HepG2 (cell line): ENCODE measurements at regions not wholly inside any gene's neighbourhood (a gene's known extent, or its start where the extent isn't known, plus 50 kb on each side); places are given as distances from the start of the nearest gene placed in this dataset.

Source experiments
- ATAC-seq: fragments of 200-7000 bp; cut with Tn5 transposase; 3 replicates; pipeline ENCODE4 v1.9.1; 2020; ENCODE audit warnings: mild to moderate bottlenecking, moderate library complexity
- BruUV-seq: library from RNA; stranded (reverse); fragments of 400-500 nt; replicated peaks from 2 replicates; lab custom pipeline; 2021; lab: Mats Ljungman, UMichigan
- CTCF ChIA-PET: fragments of 300-600 bp; formaldehyde crosslinking; extraction: SDS; loops from one replicate; lab custom pipeline; 2021; ENCODE audit warnings: low total read pairs, inconsistent platforms, low intra/inter-chr PET ratio; lab: Yijun Ruan, JAX
- POLR2A ChIA-PET: fragments of 350-600 bp; sonication (Branson Sonifier 250); formaldehyde crosslinking; loops from one replicate; lab custom pipeline; 2020; ENCODE audit warnings: antibody characterized with exemption, inconsistent platforms; lab: Yijun Ruan, JAX
- DNase-seq: peaks from one replicate; pipeline ENCODE4 v3.0.0-alpha.2; 2015; ENCODE audit warnings: low spot score
- FAIRE-seq: peaks from 3 replicates; lab custom pipeline; 2011; peaks lifted over from hg19 to GRCh38; lab: Jason Lieb, UNC
- H2AFZ ChIP-seq: one replicate; pipeline ENCODE4 v1.6.1; 2011; ENCODE audit warnings: low read length, inconsistent platforms
- H3K27ac ChIP-seq: fragments of 300-600 bp; 3 replicates; pipeline ENCODE4 v1.8.0; 2011; ENCODE audit warnings: mixed run types, mild to moderate bottlenecking, mixed read lengths, low read length, inconsistent platforms; ENCODE audit not compliant: insufficient read depth; ENCODE audit errors: extremely low read length
- H3K27me3 ChIP-seq, 2 experiments: fragments of 200-600 bp in 1 of 2; 2 replicates in 1 of 2; 3 replicates in 1 of 2; pipeline versions ENCODE4 v1.6.0 to v1.8.0; 2011; ENCODE audit warnings: low read length in 2 of 2, mild to moderate bottlenecking in 2 of 2, moderate library complexity in 2 of 2, inconsistent platforms in 1 of 2; ENCODE audit not compliant: insufficient read depth in 2 of 2, control insufficient read depth in 1 of 2
- H3K36me3 ChIP-seq, 2 experiments: fragments of 200-600 bp in 1 of 2; replicated peaks in 1 of 2; 2 replicates in 1 of 2; 3 replicates in 1 of 2; pipeline versions ENCODE4 v1.5.1 to v1.8.0; 2011; ENCODE audit warnings: low read length in 2 of 2, inconsistent platforms in 1 of 2; ENCODE audit not compliant: insufficient read depth in 2 of 2, control insufficient read depth in 1 of 2
- H3K4me1 ChIP-seq: 2 replicates; pipeline ENCODE4 v1.5.1; 2012; ENCODE audit warnings: low read length, inconsistent platforms; ENCODE audit not compliant: insufficient read depth
- H3K4me2 ChIP-seq: 2 replicates; pipeline ENCODE4 v1.6.0; 2011; ENCODE audit warnings: low read depth, low read length, inconsistent platforms
- H3K4me3 ChIP-seq, 3 experiments: fragments of 200-600 bp in 1 of 3; sonication (generic), shearing (Covaris generic) in 1 of 3; replicated peaks in 1 of 3; 2 replicates each; pipeline ENCODE4 v1.5.1; 2011 to 2016; ENCODE audit warnings: low read length in 3 of 3, inconsistent platforms in 2 of 3, low read depth in 2 of 3, mild to moderate bottlenecking in 2 of 3, control low read depth in 1 of 3, mixed read lengths in 1 of 3; ENCODE audit not compliant: insufficient read depth in 1 of 3
- H3K79me2 ChIP-seq: one replicate; pipeline ENCODE4 v1.6.1; 2011; ENCODE audit warnings: low read length, inconsistent platforms; ENCODE audit not compliant: insufficient read depth
- H3K9ac ChIP-seq: 2 replicates; pipeline ENCODE4 v1.6.0; 2011; ENCODE audit warnings: mild to moderate bottlenecking, low read depth, low read length, inconsistent platforms; ENCODE audit not compliant: insufficient read depth
- H3K9me3 ChIP-seq: 2 replicates; pipeline ENCODE4 v1.5.1; 2012; ENCODE audit warnings: mild to moderate bottlenecking, low read length
- H4K20me1 ChIP-seq: 2 replicates; pipeline ENCODE4 v1.6.0; 2011; ENCODE audit warnings: inconsistent platforms, mild to moderate bottlenecking, low read length, moderate library complexity; ENCODE audit not compliant: insufficient read depth
- AGO2 ChIP-seq: fragments of 200-400 bp; formaldehyde crosslinking; optimal IDR thresholded peaks from 2 replicates; pipeline ENCODE3; 2017; ENCODE audit warnings: mild to moderate bottlenecking, low read depth, low read length, moderate library complexity
- AKAP8 ChIP-seq: sonication (generic); formaldehyde crosslinking; IDR thresholded peaks from 2 replicates; pipeline ENCODE4 v1.5.1; 2020; ENCODE audit warnings: mild to moderate bottlenecking, missing genetic modification reagents
- ARHGAP35 ChIP-seq: sonication (generic); formaldehyde crosslinking; IDR thresholded peaks from 2 replicates; pipeline ENCODE4 v1.9.0; 2022; ENCODE audit warnings: mild to moderate bottlenecking, inconsistent platforms, moderate library complexity, missing genetic modification reagents, borderline replicate concordance
- CHCHD3 ChIP-seq: sonication (generic); formaldehyde crosslinking; IDR thresholded peaks from 2 replicates; pipeline ENCODE4 v1.8.0; 2022; ENCODE audit warnings: mild to moderate bottlenecking, missing genetic modification reagents, moderate library complexity
- ISL2 ChIP-seq: sonication (generic); formaldehyde crosslinking; IDR thresholded peaks from 2 replicates; pipeline ENCODE4 v1.5.0; 2020; ENCODE audit warnings: missing genetic modification reagents
- LCORL ChIP-seq, 2 experiments: fragments of 450-650 bp in 1 of 2; sonication (generic) in 1 of 2; formaldehyde crosslinking in 1 of 2; IDR thresholded peaks; 2 replicates each; pipeline versions ENCODE4 v1.5.0 to v1.6.1; 2017 to 2020; ENCODE audit warnings: antibody characterized with exemption in 1 of 2, missing genetic modification reagents in 1 of 2
- NBN ChIP-seq: fragments of 450-650 bp; conservative IDR thresholded peaks from 2 replicates; pipeline ENCODE4 v1.6.1; 2017
- NR2F6 ChIP-seq, 2 experiments: IDR thresholded peaks; 2 replicates each; pipeline ENCODE4 v1.6.1; 2016; ENCODE audit warnings: antibody characterized with exemption in 1 of 2, mild to moderate bottlenecking in 1 of 2
- TBL1XR1 ChIP-seq: fragments of 150-350 bp; IDR thresholded peaks from 2 replicates; pipeline ENCODE4 v1.6.1; 2014; ENCODE audit warnings: borderline replicate concordance, low read length; ENCODE audit not compliant: partially characterized antibody
- TMF1 ChIP-seq: sonication (generic); formaldehyde crosslinking; IDR thresholded peaks from 2 replicates; pipeline ENCODE4 v1.8.1; 2022; ENCODE audit warnings: low read depth, missing genetic modification reagents
- ZFP82 ChIP-seq: sonication (generic); formaldehyde crosslinking; IDR thresholded peaks from 2 replicates; pipeline ENCODE4 v1.5.1; 2020; ENCODE audit warnings: mild to moderate bottlenecking, missing genetic modification reagents, borderline replicate concordance
- ZNF496 ChIP-seq: sonication (generic); formaldehyde crosslinking; IDR thresholded peaks from 2 replicates; pipeline ENCODE4 v1.8.1; 2023; ENCODE audit warnings: mild to moderate bottlenecking, moderate library complexity, missing genetic modification reagents; ENCODE audit not compliant: insufficient replicate concordance
- ZNF598 ChIP-seq: sonication (generic); formaldehyde crosslinking; IDR thresholded peaks from 2 replicates; pipeline ENCODE4 v1.5.1; 2020; ENCODE audit warnings: mild to moderate bottlenecking, missing genetic modification reagents, borderline replicate concordance
- WGBS: methylation state at CpG from one replicate; pipeline ENCODE4 v1.1.6; 2017; ENCODE audit warnings: low lambda C conversion rate; 5-methylcytosine and 5-hydroxymethylcytosine counted together
- in situ Hi-C: cut with HindIII; loops from 2 replicates; pipeline ENCODE4 v1.10.0; 2017; ENCODE audit warnings: low pct_unique_long_range_greater_than_20kb; ENCODE audit not compliant: extremely low pct_ligation_motif_present
- intact Hi-C: fragments of 100-400 bp; cut with micrococcal nuclease; formaldehyde crosslinking; loops from one replicate; pipeline ENCODE4 v1.10.0; 2022; ENCODE audit not compliant: unreplicated experiment

GRCh38 chr2:30367232-30368070, 79.6 kb upstream of the LCLAT1 start:
- H2AFZ ChIP-seq, result no peak overlapping the region
- CTCF ChIA-PET, result no interaction called here
- no peak overlapping the region for H3K27ac ChIP-seq
- ATAC-seq, result no peak
- no peaks in the 10 kb centered on the region for H3K4me1 ChIP-seq
- BruUV-seq, result no TSS peak
- no peaks in the 10 kb centered on the region for H3K36me3 ChIP-seq
- H3K4me2 ChIP-seq, result no peak overlapping the region
- no peaks in the 10 kb centered on the region for H3K79me2 ChIP-seq
- in situ Hi-C loops, result no loop called here
- POLR2A ChIA-PET, result no interaction called here
- peaks cover 1 to 32% of the 10 kb centered on the region in 2 experiments; a peak in 4 of 5 replicates for H3K27me3 ChIP-seq
- intact Hi-C loops, result no loop called here
- no peak overlapping the region for H3K9ac ChIP-seq
- no peak for DNase-seq
- TF ChIP-seq AKAP8 (CRISPR knock-in tag) (no peak), ARHGAP35 (CRISPR knock-in tag) (no peak), AGO2 (no peak), NR2F6 (IDR thresholded peaks at IDR 0.05) (no peak), NR2F6 (CRISPR knock-in tag; IDR thresholded peaks at IDR 0.05) (no peak), TBL1XR1 (no peak)
- H3K4me3 ChIP-seq, result no peak overlapping the region
- no peak for FAIRE-seq
- H3K9me3 ChIP-seq, result no peaks in the 10 kb centered on the region
- no peaks in the 10 kb centered on the region for H4K20me1 ChIP-seq
- WGBS, result 35% methylated on average over 9 of the region's 9 CpGs

- in situ Hi-C loops, result no loop called here
- CTCF ChIA-PET, result no interaction called here
Measured at GRCh38 chr2:30368258-30368657, 78.8 kb upstream of the LCLAT1 start.

More at GRCh38 chr2:30368258-30368657, 78.8 kb upstream of the LCLAT1 start:
- Histone ChIP-seq H3K4me2 (no peak overlapping the region), H3K36me3 (no peaks in the 10 kb centered on the region), H2AFZ (no peak overlapping the region), H3K9ac (no peak overlapping the region), H3K79me2 (no peaks in the 10 kb centered on the region), H3K27me3 (peaks cover 0 to 32% of the 10 kb centered on the region in 2 experiments; a peak in 3 of 5 replicates), H3K4me1 (no peaks in the 10 kb centered on the region), H3K27ac (no peak overlapping the region), H3K9me3 (no peaks in the 10 kb centered on the region), H4K20me1 (no peaks in the 10 kb centered on the region), H3K4me3 (no peak overlapping the region)
- ATAC-seq (peak; percentile 47; the same call in 2 of the 3 replicates), DNase-seq (no peak), FAIRE-seq (no peak)
- POLR2A ChIA-PET, result no interaction called here
- intact Hi-C loops, result no loop called here
- no TSS peak for BruUV-seq
- WGBS, result 20% methylated on average over 2 of the region's 5 CpGs
- TF ChIP-seq ZNF598 (CRISPR knock-in tag) (no peak), ZFP82 (CRISPR knock-in tag) (no peak), NBN (no peak), ISL2 (CRISPR knock-in tag) (no peak), ZNF496 (CRISPR knock-in tag) (no peak), TMF1 (CRISPR knock-in tag) (no peak), LCORL (IDR thresholded peaks at IDR 0.05) (no peak), LCORL (CRISPR knock-in tag; IDR thresholded peaks at IDR 0.05) (no peak), CHCHD3 (CRISPR knock-in tag) (no peak)
